Astrocyte (in vitro differentiated cells and primary cell): ENCODE measurements at regions not wholly inside any gene's neighbourhood (a gene's known extent, or its start where the extent isn't known, plus 50 kb on each side); places are given as distances from the start of the nearest gene placed in this dataset.
"Not testable (repeated sequence)": the region's sequence is repeated elsewhere in the genome, so short reads cannot be mapped to it uniquely, and the experiment has no call there.

Experiments
- DNase-seq: peaks from one replicate; pipeline ENCODE4 v3.0.0-alpha.2; 2010; ENCODE audit warnings: low read depth
- FAIRE-seq: peaks from 2 replicates; lab custom pipeline; 2011; peaks lifted over from hg19 to GRCh38; lab: Jason Lieb, UNC
- H2AFZ ChIP-seq: 2 replicates; pipeline ENCODE4 v1.6.0; 2012; ENCODE audit warnings: low read depth, low read length, inconsistent platforms
- H3K27ac ChIP-seq: 2 replicates; pipeline ENCODE4 v1.5.1; 2011; ENCODE audit warnings: low read depth, low read length, inconsistent platforms
- H3K27me3 ChIP-seq: 2 replicates; pipeline ENCODE4 v1.6.0; 2011; ENCODE audit warnings: low read length, inconsistent platforms; ENCODE audit not compliant: insufficient read depth
- H3K36me3 ChIP-seq: 2 replicates; pipeline ENCODE4 v1.5.1; 2011; ENCODE audit warnings: low read length, inconsistent platforms; ENCODE audit not compliant: insufficient read depth
- H3K4me1 ChIP-seq: 2 replicates; pipeline ENCODE4 v1.5.1; 2011; ENCODE audit warnings: low read length, inconsistent platforms; ENCODE audit not compliant: insufficient read depth
- H3K4me2 ChIP-seq: 2 replicates; pipeline ENCODE4 v1.6.0; 2012; ENCODE audit warnings: low read length, inconsistent platforms
- H3K4me3 ChIP-seq: 2 replicates; pipeline ENCODE4 v1.5.1; 2011; ENCODE audit warnings: low read depth, mild to moderate bottlenecking, low read length, inconsistent platforms; ENCODE audit not compliant: insufficient read depth
- H3K79me2 ChIP-seq: 2 replicates; pipeline ENCODE4 v1.6.0; 2012; ENCODE audit warnings: mild to moderate bottlenecking, low read length, inconsistent platforms; ENCODE audit not compliant: insufficient read depth
- H3K9ac ChIP-seq: 2 replicates; pipeline ENCODE4 v1.6.0; 2012; ENCODE audit warnings: mild to moderate bottlenecking, low read length, inconsistent platforms
- H3K9me3 ChIP-seq: 2 replicates; pipeline ENCODE4 v1.5.1; 2012; ENCODE audit warnings: low read depth, mild to moderate bottlenecking, low read length, inconsistent platforms; ENCODE audit not compliant: insufficient read depth
- H4K20me1 ChIP-seq: 2 replicates; pipeline ENCODE4 v1.6.0; 2012; ENCODE audit warnings: low read length, inconsistent platforms; ENCODE audit not compliant: insufficient read depth
- H3K27ac Mint-ChIP-seq: one replicate; pipeline ENCODE4 v1.8.0; 2021; ENCODE audit warnings: mild to moderate bottlenecking, mixed read lengths; ENCODE audit not compliant: unreplicated experiment
- H3K27me3 Mint-ChIP-seq: one replicate; pipeline ENCODE4 v1.8.0; 2021; ENCODE audit warnings: low read depth, mixed read lengths; ENCODE audit not compliant: unreplicated experiment
- H3K36me3 Mint-ChIP-seq: one replicate; pipeline ENCODE4 v1.8.0; 2021; ENCODE audit warnings: low read depth, mixed read lengths; ENCODE audit not compliant: unreplicated experiment
- H3K4me1 Mint-ChIP-seq: one replicate; pipeline ENCODE4 v1.8.0; 2021; ENCODE audit warnings: low read depth, mixed read lengths; ENCODE audit not compliant: unreplicated experiment
- H3K4me3 Mint-ChIP-seq: one replicate; pipeline ENCODE4 v1.8.0; 2021; ENCODE audit warnings: mild to moderate bottlenecking, moderate library complexity, mixed read lengths; ENCODE audit not compliant: unreplicated experiment
- H3K9me3 Mint-ChIP-seq: one replicate; pipeline ENCODE4 v1.8.0; 2021; ENCODE audit warnings: mild to moderate bottlenecking, mixed read lengths; ENCODE audit not compliant: unreplicated experiment
- EZH2 ChIP-seq: IDR thresholded peaks from 2 replicates; pipeline ENCODE4 v1.6.1; 2012; ENCODE audit warnings: mild to moderate bottlenecking, low read length, inconsistent platforms; ENCODE audit not compliant: insufficient read depth
- TF ChIP-seq, protein P1 (sequence below): IDR thresholded peaks from 2 replicates; pipeline ENCODE4 v1.5.1; 2011; ENCODE audit warnings: low read depth, mild to moderate bottlenecking, inconsistent platforms, low read length, moderate library complexity; ENCODE audit not compliant: insufficient read depth

DNA sequence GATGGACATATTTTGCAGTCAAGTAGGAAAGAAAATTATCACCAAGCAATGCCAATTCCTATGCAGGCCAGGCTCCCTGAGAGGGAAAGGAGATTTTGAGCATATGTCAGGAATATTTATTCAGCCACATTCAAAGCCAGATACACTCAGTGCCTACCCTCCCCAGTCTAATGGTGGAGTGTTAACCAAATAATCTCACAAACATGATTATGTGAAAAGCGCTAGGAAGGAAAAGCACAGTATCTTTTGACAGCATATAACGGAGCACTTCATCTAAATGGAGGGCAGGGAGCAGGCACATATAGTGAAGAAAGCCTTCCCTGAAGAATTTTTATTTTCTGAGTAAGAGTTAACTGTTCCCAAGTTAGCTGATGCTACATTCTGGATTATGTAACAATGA is 80.3 kb upstream of the SLC30A5 start:
- Histone ChIP-seq H4K20me1 (no peaks in the 10 kb centered on the region), H3K4me2 (no peak overlapping the region), H3K9ac (no peak overlapping the region), H3K9me3 (no peaks in the 10 kb centered on the region), H3K36me3 (no peaks in the 10 kb centered on the region), H3K79me2 (no peaks in the 10 kb centered on the region), H3K27ac (no peak overlapping the region), H3K4me1 (no peaks in the 10 kb centered on the region), H2AFZ (no peak overlapping the region), H3K4me3 (no peak overlapping the region), H3K27me3 (peaks cover 6% of the 10 kb centered on the region)
- Mint-ChIP-seq H3K4me3 (no peak overlapping the region), H3K4me1 (no peaks in the 10 kb centered on the region), H3K27ac (no peak overlapping the region), H3K27me3 (peaks cover 4% of the 10 kb centered on the region), H3K9me3 (peaks cover 3% of the 10 kb centered on the region), H3K36me3 (no peaks in the 10 kb centered on the region)
- DNase-seq = no peak
- no peak for FAIRE-seq
- no peak for TF ChIP-seq EZH2
- TF ChIP-seq, protein P1, sequence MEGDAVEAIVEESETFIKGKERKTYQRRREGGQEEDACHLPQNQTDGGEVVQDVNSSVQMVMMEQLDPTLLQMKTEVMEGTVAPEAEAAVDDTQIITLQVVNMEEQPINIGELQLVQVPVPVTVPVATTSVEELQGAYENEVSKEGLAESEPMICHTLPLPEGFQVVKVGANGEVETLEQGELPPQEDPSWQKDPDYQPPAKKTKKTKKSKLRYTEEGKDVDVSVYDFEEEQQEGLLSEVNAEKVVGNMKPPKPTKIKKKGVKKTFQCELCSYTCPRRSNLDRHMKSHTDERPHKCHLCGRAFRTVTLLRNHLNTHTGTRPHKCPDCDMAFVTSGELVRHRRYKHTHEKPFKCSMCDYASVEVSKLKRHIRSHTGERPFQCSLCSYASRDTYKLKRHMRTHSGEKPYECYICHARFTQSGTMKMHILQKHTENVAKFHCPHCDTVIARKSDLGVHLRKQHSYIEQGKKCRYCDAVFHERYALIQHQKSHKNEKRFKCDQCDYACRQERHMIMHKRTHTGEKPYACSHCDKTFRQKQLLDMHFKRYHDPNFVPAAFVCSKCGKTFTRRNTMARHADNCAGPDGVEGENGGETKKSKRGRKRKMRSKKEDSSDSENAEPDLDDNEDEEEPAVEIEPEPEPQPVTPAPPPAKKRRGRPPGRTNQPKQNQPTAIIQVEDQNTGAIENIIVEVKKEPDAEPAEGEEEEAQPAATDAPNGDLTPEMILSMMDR = no peak

DNA sequence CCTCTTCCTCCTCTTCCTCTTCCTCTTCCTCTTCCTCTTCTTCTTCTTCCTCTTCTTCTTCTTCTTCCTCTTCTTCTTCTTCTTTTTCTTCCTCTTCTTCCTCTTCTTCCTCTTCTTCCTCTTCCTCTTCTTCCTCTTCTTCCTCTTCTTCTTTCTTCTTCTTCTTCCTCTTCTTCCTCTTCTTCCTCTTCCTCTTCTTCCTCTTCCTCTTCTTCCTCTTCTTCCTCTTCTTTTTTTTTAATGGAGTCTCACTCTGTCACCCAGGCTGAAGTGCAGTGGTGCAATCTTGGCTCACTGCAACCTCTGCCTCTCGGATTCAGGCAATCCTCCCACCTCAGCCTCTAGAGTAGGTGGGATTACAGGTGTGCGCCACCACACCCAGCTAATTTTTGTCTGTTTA is 79.8 kb upstream of the SLC30A5 start:
- not testable (repeated sequence) for H3K9me3 Mint-ChIP-seq, H3K27me3 Mint-ChIP-seq, H3K9ac ChIP-seq, H3K79me2 ChIP-seq, H3K27me3 ChIP-seq, H3K27ac ChIP-seq, FAIRE-seq, H3K9me3 ChIP-seq, H3K4me1 Mint-ChIP-seq, DNase-seq, H4K20me1 ChIP-seq, H3K36me3 ChIP-seq, H3K27ac Mint-ChIP-seq, H3K4me3 ChIP-seq, H2AFZ ChIP-seq, H3K36me3 Mint-ChIP-seq, H3K4me1 ChIP-seq, H3K4me2 ChIP-seq, H3K4me3 Mint-ChIP-seq

DNA sequence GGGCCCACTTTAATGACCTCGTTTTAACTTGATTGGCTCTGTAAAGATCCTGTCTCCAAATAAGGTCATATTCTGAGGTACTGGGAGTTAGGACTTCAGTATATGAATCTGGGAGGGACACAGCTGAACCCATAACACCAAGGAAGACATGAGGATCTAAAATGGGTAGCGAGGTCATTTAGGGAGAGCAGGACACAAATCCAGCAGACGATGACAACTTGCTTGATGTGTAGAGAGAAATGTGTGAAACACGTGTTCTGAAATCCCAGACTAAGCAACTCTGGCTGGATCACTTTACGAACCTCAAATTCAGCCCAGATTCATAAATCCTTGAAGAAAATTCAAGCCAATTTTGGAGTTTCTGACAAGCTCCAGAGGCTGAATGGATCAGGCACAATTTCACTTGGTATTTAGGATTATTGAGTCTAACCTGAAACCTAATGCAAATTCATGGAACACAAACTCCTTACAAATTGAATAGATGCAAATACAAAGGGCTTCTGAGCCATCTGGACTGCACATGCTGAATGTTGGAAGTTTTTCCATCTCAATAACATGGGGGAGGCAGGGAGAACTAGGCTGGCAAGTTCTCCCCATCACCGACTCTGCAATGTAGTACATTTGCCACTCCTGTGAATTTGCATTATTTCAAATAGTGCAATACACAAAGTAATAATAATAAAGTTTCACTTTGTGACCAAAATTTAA is 74.0 kb upstream of the SLC30A5 start:
- H3K4me1 Mint-ChIP-seq = no peaks in the 10 kb centered on the region
- Histone ChIP-seq H4K20me1 (no peaks in the 10 kb centered on the region), H3K4me2 (no peak overlapping the region), H3K9ac (no peak overlapping the region), H3K27ac (no peak overlapping the region), H3K36me3 (no peaks in the 10 kb centered on the region), H3K27me3 (peaks cover 6% of the 10 kb centered on the region), H3K9me3 (no peaks in the 10 kb centered on the region), H3K4me1 (no peaks in the 10 kb centered on the region), H3K79me2 (no peaks in the 10 kb centered on the region), H2AFZ (no peak overlapping the region), H3K4me3 (no peak overlapping the region)
- H3K27me3 Mint-ChIP-seq = peaks cover 5% of the 10 kb centered on the region
- H3K36me3 Mint-ChIP-seq = no peaks in the 10 kb centered on the region
- TF ChIP-seq, protein P1 = no peak
- TF ChIP-seq EZH2 = no peak
- DNase-seq (no peak), FAIRE-seq (no peak)
- H3K4me3 Mint-ChIP-seq = no peak overlapping the region
- no peak overlapping the region for H3K27ac Mint-ChIP-seq
- H3K9me3 Mint-ChIP-seq = no peaks in the 10 kb centered on the region
